Spleen (tissue), 7 donors: ENCODE measurements at regions not wholly inside any gene's neighbourhood (a gene's known extent, or its start where the extent isn't known, plus 50 kb on each side); places are given as distances from the start of the nearest gene placed in this dataset.

ENCODE experiments used
- CTCF ChIP-seq, 11 experiments: fragments of 200-600 bp in 7 of 11; fragments of 450-650 bp in 4 of 11; sonication (generic) in 4 of 11; IDR thresholded peaks in 8 of 11; conservative IDR thresholded peaks in 3 of 11; 1 replicate in 7 of 11; 2 replicates in 4 of 11; pipeline versions ENCODE4 v1.4.0 to v1.8.0; 2016 to 2021; ENCODE audit warnings: antibody characterized with exemption in 11 of 11, inconsistent platforms in 4 of 11, mild to moderate bottlenecking in 1 of 11
- POLR2AphosphoS5 ChIP-seq, 3 donors: sonication (generic); formaldehyde crosslinking; IDR thresholded peaks; one replicate each; pipeline ENCODE4 v1.5.1; 2017; ENCODE audit warnings: antibody characterized with exemption in 3 of 3
- donor health status: DM: no; HTN: no; CAD: no; lungs with moderate emphysema.
- donor health status: DM: no; HTN: no; CAD: no.
- donor health status: DM: no; HTN: no; CAD: no.

DNA sequence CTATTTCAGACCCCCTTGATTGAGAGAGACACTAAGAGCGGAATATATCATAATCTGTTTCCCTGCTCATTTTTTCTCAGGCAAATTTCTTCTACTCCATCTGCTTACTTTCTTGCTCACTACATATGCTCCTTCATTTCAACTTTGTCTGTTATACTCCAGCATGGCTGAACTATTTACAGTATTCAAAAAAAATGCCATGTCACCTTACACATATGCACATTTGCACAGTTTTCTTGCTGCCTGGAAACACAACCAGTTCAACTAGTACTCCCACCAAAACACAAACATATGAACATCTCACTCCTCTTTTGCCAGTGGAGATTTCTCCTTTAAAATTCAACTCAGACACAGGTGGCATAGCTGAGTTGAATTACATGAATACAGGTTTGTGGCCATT lies 1142.1 kb upstream of the CADM2 start:
- no peak for TF ChIP-seq CTCF (IDR thresholded peaks at IDR 0.05 in 8 of 11, conservative IDR thresholded peaks at IDR 0.05 in 3 of 11)
- no peak for TF ChIP-seq POLR2AphosphoS5 (IDR thresholded peaks at IDR 0.05)
